ENCODE measurements at regions not wholly inside any gene's neighbourhood (a gene's known extent, or its start where the extent isn't known, plus 50 kb on each side); places are given as distances from the start of the nearest gene placed in this dataset.
"Not testable (repeated sequence)": the region's sequence is repeated elsewhere in the genome, so short reads cannot be mapped to it uniquely, and the experiment has no call there.

DNA sequence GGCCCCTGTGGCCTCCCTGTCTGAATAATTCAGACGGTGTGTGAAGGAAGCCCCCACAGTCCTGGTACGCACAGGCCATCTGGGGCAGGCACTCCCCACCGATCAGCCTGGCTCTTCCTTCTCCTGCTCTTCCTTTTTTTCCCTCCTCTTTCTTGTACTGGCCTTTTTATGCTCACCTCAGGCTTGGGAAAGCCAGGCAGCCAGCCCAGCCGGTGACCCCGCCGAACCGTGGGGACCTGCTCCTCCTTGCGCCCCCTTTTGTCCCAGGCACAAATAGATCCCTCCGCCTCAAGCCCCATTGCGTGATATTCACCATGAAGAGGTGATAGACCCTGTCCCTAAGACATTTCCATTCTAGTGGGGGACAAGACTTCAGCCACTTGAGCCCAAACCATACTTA, 80.2 kb upstream of the BRD7 start:
- no peak for DNase-seq

DNA sequence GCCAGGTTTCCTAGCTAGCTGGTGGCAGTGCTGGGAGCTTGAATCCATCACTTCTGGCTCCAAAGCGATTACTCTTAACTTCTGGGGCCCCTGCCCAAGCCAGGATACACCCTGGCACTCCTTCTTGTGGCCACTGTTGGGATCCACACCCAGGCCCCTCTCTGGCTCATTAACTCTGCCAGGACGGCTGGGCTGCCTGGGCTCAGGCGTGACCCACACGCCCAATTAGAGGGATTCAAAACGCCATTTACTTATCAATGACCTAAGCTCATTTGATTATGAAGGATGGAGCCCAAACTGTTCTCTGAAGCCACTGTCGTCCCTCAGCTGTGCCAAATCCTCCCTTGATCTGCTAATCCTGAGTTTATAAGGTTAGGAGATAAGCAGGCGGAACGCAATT, 79.7 kb upstream of the BRD7 start:
- DNase-seq = no peak

DNA sequence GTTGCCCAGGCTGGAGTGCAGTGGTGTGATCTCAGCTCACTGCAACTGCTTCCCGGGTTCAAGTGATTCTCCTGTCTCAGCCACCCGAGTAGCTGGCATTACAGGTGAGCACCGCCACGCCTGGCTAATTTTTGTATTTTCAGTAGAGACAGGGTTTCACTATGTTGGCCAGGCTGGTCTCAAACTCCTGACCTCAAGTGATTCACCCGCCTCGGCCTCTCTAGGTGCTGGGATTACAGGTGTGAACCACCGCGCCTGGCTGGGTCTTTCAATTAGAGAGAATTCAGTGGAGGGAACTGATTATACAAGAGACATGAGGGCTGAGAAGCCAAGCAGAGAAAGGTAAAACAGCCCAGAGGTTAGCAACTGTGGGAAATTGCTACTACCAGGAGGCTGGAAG, 78.6 kb upstream of the BRD7 start:
- not testable (repeated sequence) for DNase-seq

DNA sequence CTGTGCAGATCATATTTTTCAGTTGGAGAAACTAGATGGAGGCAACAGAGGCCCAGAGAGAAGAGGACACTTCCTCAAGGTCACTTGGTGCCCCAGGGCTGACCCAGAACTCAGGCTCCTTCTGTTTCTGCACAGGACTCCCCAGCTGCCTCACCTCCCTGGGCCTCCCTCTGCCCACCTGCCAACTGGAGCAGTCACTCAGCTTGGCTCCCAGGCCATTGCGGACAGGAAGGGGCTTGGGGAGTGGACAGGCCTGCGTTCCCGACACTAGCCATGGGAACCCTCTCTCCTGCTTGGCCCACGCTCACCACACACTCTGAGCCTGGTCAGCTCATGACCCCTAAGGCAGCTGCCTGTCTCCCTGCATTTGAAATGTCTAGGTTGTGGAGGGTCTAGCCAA, 78.1 kb upstream of the BRD7 start:
- no peak for DNase-seq

DNA sequence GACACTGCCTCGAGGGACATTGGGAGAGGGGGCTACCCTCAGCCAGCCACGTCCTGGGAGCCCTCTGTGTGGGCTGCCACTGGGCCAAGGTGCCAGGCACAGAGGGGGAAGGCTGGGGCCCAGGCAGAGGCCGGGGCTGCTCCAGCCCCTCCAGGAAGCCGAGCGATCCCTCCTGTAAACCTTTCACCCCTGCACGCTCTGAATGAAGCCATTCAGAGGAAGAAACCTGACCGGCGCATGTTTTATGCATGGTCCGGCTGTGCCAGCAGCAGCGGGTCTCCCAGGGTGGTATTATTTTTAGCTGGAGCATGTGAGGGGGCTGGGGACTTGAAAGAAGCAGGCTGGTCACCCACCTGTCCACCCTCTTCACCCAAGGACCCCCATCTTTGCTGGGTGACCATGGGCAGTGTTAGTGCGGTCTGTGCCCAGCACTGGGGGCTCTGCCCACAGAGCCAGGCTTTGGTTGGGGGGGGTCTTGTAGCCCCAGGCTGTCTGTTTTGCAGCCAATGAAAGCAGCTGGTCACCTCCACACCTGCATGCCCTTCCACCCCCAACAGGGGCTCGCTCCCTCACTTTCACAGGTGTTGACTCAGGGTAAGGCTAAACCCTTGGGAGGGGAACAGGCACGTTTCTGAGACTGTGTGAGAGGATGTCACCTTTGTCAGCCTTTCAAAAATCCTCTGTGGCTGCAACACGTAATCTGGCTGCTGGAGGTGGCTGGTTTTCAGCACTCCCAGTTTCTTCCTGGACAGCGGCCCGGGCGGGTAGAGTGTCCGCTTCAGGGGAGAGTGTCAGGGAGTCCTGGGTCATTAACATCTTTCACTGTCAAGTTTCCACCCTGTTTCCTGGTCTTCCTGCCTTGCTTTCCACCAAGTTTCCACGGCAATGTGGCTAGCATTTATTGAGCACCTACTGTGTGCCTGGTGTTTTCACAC, 77.1 kb upstream of the BRD7 start:
- no peak for DNase-seq

DNA sequence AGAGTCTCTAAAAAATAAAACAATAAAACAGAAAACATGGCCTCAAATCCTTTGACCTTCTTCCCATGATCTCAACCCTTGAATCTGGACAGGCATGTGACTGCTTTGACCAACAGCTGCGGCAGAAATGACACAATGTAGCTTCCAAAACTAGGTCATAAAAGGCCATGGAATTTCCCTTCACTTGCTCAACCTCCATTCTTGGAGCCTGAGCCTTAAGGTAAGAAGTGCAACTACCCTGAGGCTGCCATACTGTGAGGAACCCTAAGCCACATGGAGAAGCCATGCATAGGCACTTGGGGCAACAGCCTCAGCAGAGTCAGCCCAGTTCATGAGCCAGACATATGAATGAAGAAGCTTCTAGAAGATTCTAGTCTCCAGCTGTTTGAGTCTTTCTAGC, 75.7 kb upstream of the BRD7 start:
- peak; percentile 6 to 43 (median 27) for DNase-seq

DNA sequence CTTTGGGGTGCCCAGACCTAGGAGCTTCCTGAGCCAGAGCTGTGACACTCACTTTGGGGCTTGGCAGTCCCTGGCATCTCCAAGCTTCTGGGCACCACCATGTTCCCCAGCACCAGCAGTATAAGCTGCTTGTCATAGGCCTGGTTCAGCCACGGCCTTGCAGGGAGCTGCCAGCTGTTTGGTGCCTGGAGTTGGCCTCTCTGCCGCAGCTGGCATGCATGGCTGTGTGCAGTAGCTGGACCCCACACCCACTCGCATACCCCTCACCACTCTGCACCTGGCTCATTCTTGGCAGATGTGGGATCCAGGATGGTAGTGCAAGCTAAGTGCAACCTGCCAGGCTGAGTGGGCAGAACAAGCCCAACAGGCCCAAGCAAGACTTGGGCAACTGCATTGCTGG, 73.4 kb upstream of the BRD7 start:
- no peak for DNase-seq

DNA sequence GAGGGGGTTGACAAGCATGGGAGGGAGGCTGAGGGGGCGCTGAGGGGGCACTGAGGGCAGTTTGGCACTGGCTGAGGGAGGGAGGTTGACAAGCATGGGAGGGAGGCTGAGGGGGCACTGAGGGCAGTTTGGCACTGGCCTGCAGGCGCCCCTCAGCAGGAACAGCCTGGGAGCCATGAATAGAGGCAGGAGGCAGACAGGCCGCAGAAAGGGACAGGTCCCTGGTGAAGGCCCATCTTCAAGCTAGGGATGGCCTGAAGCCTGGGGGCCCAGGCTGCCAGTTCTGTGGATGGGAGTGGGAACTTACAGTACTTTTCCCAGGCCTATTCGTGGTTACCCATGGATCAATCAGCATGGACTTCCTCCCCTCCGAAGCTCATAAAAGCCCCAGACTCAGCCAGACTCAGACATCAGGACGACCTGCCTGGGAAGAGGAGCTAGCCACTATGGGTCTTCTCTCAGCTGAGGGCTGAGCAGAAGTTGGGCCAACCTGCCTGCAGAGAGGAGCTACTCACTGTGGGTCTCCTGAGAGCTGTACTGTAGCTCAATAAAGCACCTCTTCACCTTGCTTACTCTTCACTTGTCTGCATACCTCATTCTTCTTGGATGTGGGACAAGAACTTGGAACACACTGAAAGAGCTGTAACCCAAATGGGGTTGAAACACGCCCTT, 72.8 kb upstream of the BRD7 start:
- no peak for DNase-seq

DNA sequence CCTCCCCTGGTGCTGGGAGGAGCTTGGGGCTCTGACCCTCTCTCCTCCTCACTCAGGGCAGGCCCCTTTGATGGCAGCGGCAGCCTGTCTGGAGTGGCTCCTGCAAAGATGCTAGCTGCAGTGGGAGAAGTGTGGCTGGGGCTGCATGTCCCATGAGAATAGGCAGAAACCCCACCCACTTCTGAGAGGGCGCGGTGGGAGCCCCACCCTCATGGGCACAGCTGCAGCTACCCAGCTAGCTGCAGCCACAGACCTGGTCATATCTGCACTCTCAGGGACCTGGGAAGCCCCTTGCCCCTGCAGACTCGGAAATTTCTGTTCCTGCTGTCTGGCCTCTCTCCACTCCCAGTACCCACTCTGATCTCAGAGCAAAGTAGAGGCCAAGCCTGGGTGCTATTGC, 72.2 kb upstream of the BRD7 start:
- no peak for DNase-seq

DNA sequence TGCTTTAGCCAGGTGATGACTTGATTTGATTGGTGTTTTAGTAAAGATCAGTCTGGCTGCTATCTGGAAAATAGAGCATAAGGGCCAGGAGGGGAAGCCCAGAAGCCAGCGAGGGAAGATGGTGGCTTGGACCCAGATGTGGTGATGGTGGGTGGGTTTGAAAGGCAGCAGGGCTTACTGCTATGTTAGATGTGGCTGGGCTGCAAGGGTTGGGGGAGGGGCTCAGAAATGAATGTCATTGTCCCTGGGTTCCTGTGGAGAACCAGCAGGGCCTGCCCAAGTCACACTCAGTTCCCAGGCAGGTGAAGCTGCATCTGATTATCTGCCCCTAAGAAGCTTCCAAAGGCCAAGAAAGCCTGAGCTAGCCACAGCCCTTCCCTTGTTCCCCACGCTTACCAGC, 71.7 kb upstream of the BRD7 start:
- DNase-seq = no peak

DNA sequence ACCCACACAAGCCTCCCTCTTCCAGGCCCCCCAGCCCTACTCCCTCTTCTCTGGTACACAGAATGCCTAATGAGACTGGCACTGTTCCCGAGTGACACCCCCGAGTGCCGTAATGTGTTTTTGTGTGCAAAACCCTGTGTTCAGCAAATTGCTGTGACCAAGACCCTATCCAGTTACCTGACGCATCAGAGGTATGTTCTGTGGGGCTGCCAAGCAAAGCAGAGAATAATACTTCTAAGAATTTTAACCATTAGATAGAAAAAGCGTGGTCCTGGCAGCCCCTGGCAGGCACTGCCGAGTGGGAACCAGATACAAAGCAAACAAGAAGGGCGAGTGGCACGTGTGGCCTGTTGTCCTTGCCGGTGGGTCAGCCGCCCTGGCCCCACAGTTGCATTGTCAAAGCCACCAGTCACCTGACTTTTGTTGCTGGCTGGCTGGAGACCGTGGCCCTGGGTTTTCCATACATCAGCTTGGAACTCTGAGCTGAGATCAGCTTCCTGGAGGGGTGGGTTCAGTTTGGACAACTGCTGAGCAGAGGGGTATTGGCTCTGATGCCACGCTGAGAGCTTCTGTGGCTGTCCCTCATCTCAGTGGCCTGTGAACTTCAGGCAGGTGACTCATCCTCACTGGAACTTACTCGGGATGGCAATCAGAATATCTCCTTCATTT, 69.1 kb upstream of the BRD7 start:
- DNase-seq = no peak

DNA sequence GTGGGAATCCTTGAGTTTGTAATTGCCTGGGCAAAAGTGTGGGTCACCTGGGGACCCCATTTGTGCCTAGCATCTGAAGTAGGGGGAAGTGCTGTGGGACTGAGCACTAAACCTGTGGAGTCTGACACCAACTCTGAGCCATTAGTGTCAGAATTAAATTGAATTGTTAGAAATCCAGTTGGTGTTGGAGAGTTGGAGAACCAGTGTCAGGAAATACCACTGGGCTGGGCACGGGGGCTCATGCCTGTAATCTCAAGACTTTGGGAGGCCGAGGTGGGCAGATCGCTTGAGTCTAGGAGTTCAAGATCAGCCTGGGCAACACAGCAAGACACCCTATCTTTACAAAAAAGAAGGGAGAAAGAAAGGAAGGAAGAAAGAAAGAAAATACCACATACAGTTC, 67.5 kb upstream of the BRD7 start:
- no peak for DNase-seq

DNA sequence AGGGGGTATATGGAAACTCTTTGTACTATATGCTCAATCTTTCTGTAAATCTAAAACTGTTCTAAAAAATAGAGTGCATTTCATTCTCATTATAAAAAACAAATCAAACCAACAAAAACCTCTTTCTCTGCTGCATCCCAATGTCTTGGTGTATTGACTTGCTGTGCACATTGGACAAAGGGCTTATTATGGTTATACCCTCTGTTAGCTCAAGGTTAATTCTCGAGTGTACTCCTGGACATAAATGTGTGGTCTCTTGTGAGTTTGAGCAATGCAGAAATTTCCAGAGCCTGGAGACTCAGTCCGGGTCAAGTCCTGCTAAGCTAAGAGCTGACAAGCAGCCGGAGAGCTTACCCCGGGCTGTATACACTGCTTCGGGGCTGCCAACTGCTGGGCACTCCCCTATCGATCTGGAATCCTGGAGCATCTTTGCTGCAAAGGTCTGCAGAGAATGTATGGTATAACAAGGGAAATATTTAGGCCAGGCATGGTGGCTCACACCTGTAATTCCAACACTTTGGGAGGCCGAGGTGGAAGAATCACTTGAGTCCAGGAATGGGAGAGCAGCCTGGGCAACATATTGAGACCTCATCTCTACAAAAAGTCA, 66.2 kb upstream of the BRD7 start:
- DNase-seq = no peak

DNA sequence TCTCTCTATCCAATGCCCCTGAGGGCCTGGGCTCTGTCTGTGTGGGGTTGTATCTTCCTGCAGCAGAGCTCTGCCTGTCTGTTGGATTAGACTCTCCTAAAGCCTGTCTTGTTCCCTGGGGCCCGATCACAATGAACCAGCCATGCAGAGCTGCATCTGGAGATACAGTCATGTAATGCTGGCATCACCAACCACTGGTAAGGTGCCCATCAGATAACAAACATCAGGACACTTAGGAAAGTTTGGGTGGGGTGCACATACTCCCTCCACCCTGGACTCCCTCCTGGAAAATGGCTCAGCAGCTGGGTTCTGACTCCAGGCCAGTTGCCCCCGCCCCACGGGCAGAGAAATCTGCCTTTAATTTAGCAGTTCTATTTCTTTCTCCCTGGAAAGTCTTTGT, 61.3 kb upstream of the BRD7 start:
- DNase-seq = no peak

DNA sequence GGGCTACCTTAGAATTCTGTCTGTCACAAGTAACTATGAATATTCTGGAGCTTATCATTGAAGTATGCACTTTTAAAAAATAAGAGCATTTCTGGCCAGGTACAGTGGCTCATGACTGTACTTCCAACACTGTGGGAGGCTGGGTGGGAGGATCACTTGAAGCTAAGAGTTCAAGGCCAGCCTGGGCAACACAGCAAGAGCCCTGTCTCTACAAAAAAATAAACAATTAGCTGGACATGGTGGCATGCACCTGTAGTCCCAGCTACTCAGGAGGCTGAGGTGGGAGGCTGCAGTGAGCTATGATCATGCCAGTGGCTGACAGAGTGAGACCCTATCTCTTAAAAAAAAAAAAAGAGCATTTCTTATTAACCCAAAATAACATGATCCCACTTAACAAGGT, 60.0 kb upstream of the BRD7 start:
- DNase-seq = no peak

DNA sequence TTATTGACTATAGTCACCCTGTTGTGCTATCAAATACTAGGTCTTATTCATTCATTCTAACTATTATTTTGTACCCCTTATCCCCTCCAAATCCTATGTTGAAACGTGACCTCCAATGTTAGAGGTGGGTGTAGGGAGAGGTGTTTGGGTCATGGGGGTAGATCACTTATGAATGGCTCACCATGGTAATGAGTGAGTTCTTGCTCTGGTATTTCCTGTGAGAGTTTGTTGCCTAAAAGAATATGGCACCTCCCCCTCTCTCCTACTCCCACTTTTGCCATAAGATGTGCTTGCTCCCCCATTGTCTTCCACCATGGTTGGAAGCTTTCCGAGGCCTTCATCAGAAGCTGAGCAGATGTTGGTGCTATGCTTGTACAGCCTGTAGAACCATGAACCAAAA, 59.3 kb upstream of the BRD7 start:
- no peak for DNase-seq

DNA sequence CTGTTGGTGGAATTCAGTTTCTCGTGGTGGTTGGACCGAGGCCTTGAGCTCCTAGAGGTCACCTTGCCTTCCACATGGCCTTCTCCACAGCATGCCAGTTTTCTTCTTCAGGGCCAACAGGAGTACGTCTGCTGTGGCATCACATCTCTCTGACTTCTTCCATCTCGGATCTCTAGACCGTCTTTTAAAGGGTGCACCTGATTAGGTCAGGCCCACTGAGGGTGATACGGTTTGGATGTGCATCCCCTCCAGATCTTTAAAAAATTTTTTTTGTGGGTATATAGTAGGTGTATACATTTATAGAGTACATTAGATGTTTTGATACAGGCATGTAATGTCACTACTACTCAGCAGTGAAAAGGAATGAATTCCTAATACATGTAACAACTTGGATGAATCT, 58.3 kb upstream of the BRD7 start:
- DNase-seq = no peak

DNA sequence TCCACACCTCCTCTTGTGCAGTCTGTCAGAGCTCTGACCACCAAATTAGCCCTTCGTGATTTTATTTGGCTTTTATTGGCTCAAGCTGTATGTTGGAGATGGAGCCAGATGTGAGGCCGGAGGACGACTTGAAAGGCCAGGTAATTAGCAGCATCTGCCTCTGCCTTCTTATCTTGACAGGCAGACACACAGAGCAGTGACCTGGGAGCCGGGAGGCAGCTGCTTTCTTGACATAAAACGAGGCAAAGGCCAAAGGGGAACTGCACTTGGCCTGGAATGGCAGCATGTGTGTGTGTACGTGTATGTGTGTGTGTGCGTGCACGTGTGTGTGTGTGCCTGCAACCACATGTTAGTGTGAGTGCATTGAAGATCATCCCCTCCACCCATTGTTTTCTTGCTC, 56.9 kb upstream of the BRD7 start:
- peak in 1 of 4 experiments; percentile 7 for DNase-seq

DNA sequence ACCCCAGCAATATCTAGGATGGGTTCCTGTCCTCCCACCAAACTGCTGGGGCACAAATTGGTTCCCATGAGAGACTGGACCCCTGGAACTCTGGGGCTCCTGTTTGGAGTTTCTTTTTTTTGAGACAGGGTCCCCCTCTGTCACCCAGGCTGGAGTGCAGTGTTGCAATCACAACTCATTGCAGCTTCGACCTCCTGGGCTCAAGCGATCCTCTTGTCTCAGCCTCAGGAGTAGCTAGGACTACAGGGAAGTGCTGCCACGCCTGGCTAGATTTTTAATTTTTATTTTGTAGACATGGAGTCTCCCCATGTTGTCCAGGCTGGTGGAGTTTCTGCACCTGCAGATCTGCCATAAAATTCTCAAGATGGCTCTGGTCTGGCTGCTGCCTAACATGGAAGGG, 56.3 kb upstream of the BRD7 start:
- no peak for DNase-seq

DNA sequence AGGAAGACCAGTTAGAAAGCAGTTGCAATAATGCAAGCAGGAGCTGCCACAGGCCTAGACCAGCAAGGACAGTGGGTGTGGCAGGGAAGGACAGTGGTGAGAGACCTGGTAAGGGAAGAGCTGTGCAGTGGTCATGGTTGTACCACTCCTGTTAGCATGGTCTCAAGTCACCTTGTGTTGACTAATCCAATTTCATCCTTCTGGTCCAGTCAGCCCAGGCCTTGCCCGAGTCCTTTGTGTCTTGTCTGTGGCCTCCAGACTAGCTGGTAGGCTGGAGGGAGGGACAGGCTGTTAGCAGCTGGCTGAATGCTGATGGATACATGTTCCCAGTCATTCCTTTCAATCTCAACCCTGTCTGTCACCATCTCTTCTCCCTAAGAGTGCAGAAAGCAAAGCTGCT, 54.1 kb upstream of the BRD7 start:
- DNase-seq = no peak

DNA sequence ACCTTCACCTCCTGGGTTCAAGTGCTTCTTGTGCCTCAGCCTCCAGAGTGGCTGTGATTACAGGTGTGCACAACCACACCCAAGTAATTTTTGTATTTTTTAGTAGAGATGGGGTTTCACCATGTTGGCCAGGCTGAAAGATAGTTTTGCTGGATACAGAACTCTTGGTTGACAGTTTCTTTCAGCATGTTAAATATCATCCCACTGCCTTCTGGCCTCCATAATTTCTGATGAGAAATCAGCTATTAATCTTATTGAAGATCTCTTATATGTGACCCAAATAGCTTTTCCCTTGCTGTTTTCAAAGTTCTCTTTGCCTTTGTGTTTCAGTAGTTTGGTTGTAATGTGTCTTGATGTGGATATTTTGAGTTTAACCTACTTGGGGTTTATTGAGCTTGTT, 50.3 kb upstream of the BRD7 start:
- DNase-seq = no peak
